B cell (primary cell): ENCODE measurements at regions not wholly inside any gene's neighbourhood (a gene's known extent, or its start where the extent isn't known, plus 50 kb on each side); places are given as distances from the start of the nearest gene placed in this dataset.

Source experiments
- ATAC-seq: fragments of 200-7000 bp; cut with Tn5 transposase; one replicate; pipeline ENCODE4 v1.10.0; 2021; ENCODE audit warnings: low read depth, mild to moderate bottlenecking, moderate number of reproducible peaks, moderate library complexity
- CTCF ChIA-PET: fragments of 350-600 bp; sonication (Branson Sonifier 250); formaldehyde crosslinking; loops from one replicate; lab custom pipeline; 2021; ENCODE audit warnings: antibody characterized with exemption, inconsistent platforms; lab: Charles Lee
- POLR2A ChIA-PET: fragments of 350-600 bp; sonication (Branson Sonifier 250); formaldehyde crosslinking; loops from one replicate; lab custom pipeline; 2021; ENCODE audit warnings: antibody characterized with exemption; lab: Charles Lee
- DNase-seq: peaks from one replicate; pipeline ENCODE4 v3.0.0; 2013
- H2AFZ ChIP-seq: 2 replicates; pipeline ENCODE4 v1.6.1; 2012; ENCODE audit warnings: mild to moderate bottlenecking, low read depth, low read length; ENCODE audit not compliant: insufficient read depth, poor library complexity, severe bottlenecking
- H3K27ac ChIP-seq, 2 donors: 1 replicate in 1 of 2; 2 replicates in 1 of 2; pipeline ENCODE4 v1.5.1; 2012 to 2013; ENCODE audit warnings: low read length in 2 of 2, mild to moderate bottlenecking in 2 of 2, moderate library complexity in 1 of 2
- H3K27me3 ChIP-seq, 4 experiments: fragments of 200-600 bp in 1 of 4; sonication (generic) in 1 of 4; replicated peaks in 1 of 4; 1 replicate in 2 of 4; 2 replicates in 2 of 4; pipeline versions ENCODE4 v1.6.1 to v1.7.0; 2013 to 2016; ENCODE audit warnings: low read length in 3 of 4, mild to moderate bottlenecking in 2 of 4, mixed read lengths in 1 of 4, moderate library complexity in 1 of 4; ENCODE audit not compliant: insufficient read depth in 4 of 4, control insufficient read depth in 3 of 4; ENCODE audit errors: control extremely low read depth in 1 of 4
- H3K36me3 ChIP-seq, 2 experiments: replicated peaks in 1 of 2; 1 replicate in 1 of 2; 2 replicates in 1 of 2; pipeline versions ENCODE4 v1.6.1 to v1.7.1; 2013; ENCODE audit warnings: low read length in 1 of 2; ENCODE audit not compliant: insufficient read depth in 2 of 2, control insufficient read depth in 1 of 2; ENCODE audit errors: control extremely low read depth in 1 of 2, extremely low read depth in 1 of 2
- H3K4me1 ChIP-seq, 2 donors: fragments of 200-600 bp in 1 of 2; sonication (generic) in 1 of 2; 1 replicate in 1 of 2; 2 replicates in 1 of 2; pipeline versions ENCODE4 v1.5.1 to v1.6.1; 2013 to 2017; ENCODE audit warnings: low read length in 2 of 2; ENCODE audit not compliant: control insufficient read depth in 2 of 2, insufficient read depth in 2 of 2
- H3K4me2 ChIP-seq: replicated peaks from 2 replicates; pipeline ENCODE3; 2012; ENCODE audit warnings: mild to moderate bottlenecking, low read depth, low read length; ENCODE audit not compliant: poor library complexity, severe bottlenecking
- H3K4me3 ChIP-seq, 5 experiments: fragments of 200-600 bp in 1 of 5; sonication (generic) in 1 of 5; 1 replicate in 3 of 5; 2 replicates in 2 of 5; pipeline versions ENCODE4 v1.5.1 to v1.7.0; 2011 to 2016; ENCODE audit warnings: low read length in 4 of 5, mild to moderate bottlenecking in 4 of 5, low read depth in 2 of 5, control low read depth in 1 of 5, moderate library complexity in 1 of 5; ENCODE audit not compliant: insufficient read depth in 1 of 5; ENCODE audit errors: control extremely low read depth in 1 of 5, extremely low read depth in 1 of 5
- H3K79me2 ChIP-seq: fragments of 200-600 bp; sonication (generic); one replicate; pipeline ENCODE4 v1.6.0; 2016; ENCODE audit warnings: low read length; ENCODE audit not compliant: control insufficient read depth, insufficient read depth
- H3K9ac ChIP-seq: fragments of 200-600 bp; sonication (generic); 2 replicates; pipeline ENCODE4 v1.6.1; 2017; ENCODE audit warnings: mild to moderate bottlenecking, low read length, moderate library complexity
- H3K9me3 ChIP-seq, 3 donors: one replicate each; pipeline versions ENCODE4 v1.6.1 to v1.7.1; 2013; ENCODE audit warnings: low read length in 2 of 3; ENCODE audit not compliant: control insufficient read depth in 2 of 3, insufficient read depth in 1 of 3; ENCODE audit errors: control extremely low read depth in 1 of 3
- H4K20me1 ChIP-seq: 2 replicates; pipeline ENCODE4 v1.6.0; 2012; ENCODE audit warnings: mild to moderate bottlenecking, low read length; ENCODE audit not compliant: insufficient read depth, control insufficient read depth, poor library complexity, severe bottlenecking
- H3K27ac Mint-ChIP-seq: one replicate; pipeline ENCODE4 v1.8.0; 2021; ENCODE audit warnings: mixed read lengths
- H3K27me3 Mint-ChIP-seq: one replicate; pipeline ENCODE4 v1.8.0; 2021; ENCODE audit warnings: mixed read lengths
- H3K4me1 Mint-ChIP-seq: one replicate; pipeline ENCODE4 v1.8.0; 2021; ENCODE audit warnings: mixed read lengths
- H3K4me3 Mint-ChIP-seq: one replicate; pipeline ENCODE4 v1.8.0; 2021; ENCODE audit warnings: mixed read lengths
- H3K9me3 Mint-ChIP-seq: one replicate; pipeline ENCODE4 v1.8.0; 2022; ENCODE audit warnings: mixed read lengths; ENCODE audit not compliant: insufficient read depth
- CTCF ChIP-seq: fragments of 200-600 bp; IDR thresholded peaks from one replicate; pipeline ENCODE4 v1.8.0; 2022; ENCODE audit warnings: antibody characterized with exemption, mild to moderate bottlenecking
- EZH2 ChIP-seq: IDR thresholded peaks from 2 replicates; pipeline ENCODE4 v1.6.1; 2012; ENCODE audit warnings: borderline replicate concordance, low read depth, mild to moderate bottlenecking, moderate library complexity, low read length; ENCODE audit not compliant: insufficient read depth, poor library complexity, severe bottlenecking
- WGBS: methylation state at CpG from one replicate; pipeline ENCODE4 v1.1.5; 2013; ENCODE audit warnings: missing lambda C conversion rate; ENCODE audit not compliant: insufficient coverage; 5-methylcytosine and 5-hydroxymethylcytosine counted together
- intact Hi-C: fragments of 100-400 bp; cut with micrococcal nuclease; formaldehyde crosslinking; loops from one replicate; pipeline ENCODE4 v1.10.0; 2022

- DNase-seq (no peak), ATAC-seq (no peak)
- no peaks in the 10 kb centered on the region for H3K27me3 Mint-ChIP-seq
- no peak overlapping the region for H3K4me3 ChIP-seq
- intact Hi-C loops: no loop called here
- no peaks in the 10 kb centered on the region for H3K36me3 ChIP-seq
- TF ChIP-seq CTCF (no peak), EZH2 (no peak)
- H3K9me3 ChIP-seq: no peaks in the 10 kb centered on the region
- H3K4me2 ChIP-seq: no peak overlapping the region
- no peak overlapping the region for H3K4me3 Mint-ChIP-seq
- H3K9ac ChIP-seq: no peak overlapping the region
- H3K4me1 Mint-ChIP-seq: no peaks in the 10 kb centered on the region
- no peaks in the 10 kb centered on the region for H3K27me3 ChIP-seq
- WGBS: no CpG with 5 or more reads among the region's 1 CpG
- no peak overlapping the region for H3K27ac ChIP-seq
- H3K9me3 Mint-ChIP-seq: no peaks in the 10 kb centered on the region
- ChIA-PET POLR2A (no interaction called here), CTCF (no interaction called here)
- no peaks in the 10 kb centered on the region for H3K79me2 ChIP-seq
- H3K4me1 ChIP-seq: no peaks in the 10 kb centered on the region
- no peak overlapping the region for H3K27ac Mint-ChIP-seq
- no peak overlapping the region for H2AFZ ChIP-seq
- no peaks in the 10 kb centered on the region for H4K20me1 ChIP-seq
Measured at GRCh38 chr10:55491712-55492111, 690.7 kb upstream of the PCDH15 start.

GRCh38 chr10:55485827-55486226, 684.8 kb upstream of the PCDH15 start:
- Histone ChIP-seq H3K27me3 (no peaks in the 10 kb centered on the region), H3K79me2 (no peaks in the 10 kb centered on the region), H3K9ac (no peak overlapping the region), H3K36me3 (no peaks in the 10 kb centered on the region), H2AFZ (no peak overlapping the region), H3K4me3 (no peak overlapping the region), H3K4me1 (no peaks in the 10 kb centered on the region), H4K20me1 (no peaks in the 10 kb centered on the region), H3K4me2 (no peak overlapping the region), H3K27ac (no peak overlapping the region), H3K9me3 (no peaks in the 10 kb centered on the region)
- no peak for TF ChIP-seq EZH2
- no peak for TF ChIP-seq CTCF
- H3K27me3 Mint-ChIP-seq: no peaks in the 10 kb centered on the region
- DNase-seq: no peak
- intact Hi-C loops: no loop called here
- ATAC-seq: no peak
- H3K4me1 Mint-ChIP-seq: no peaks in the 10 kb centered on the region
- no peak overlapping the region for H3K4me3 Mint-ChIP-seq
- CTCF ChIA-PET: no interaction called here
- no CpG with 5 or more reads among the region's 4 CpGs for WGBS
- H3K27ac Mint-ChIP-seq: no peak overlapping the region
- POLR2A ChIA-PET: no interaction called here
- no peaks in the 10 kb centered on the region for H3K9me3 Mint-ChIP-seq
